Mesenchymal stem cell (in vitro differentiated cells and primary cell): ENCODE measurements at regions not wholly inside any gene's neighbourhood (a gene's known extent, or its start where the extent isn't known, plus 50 kb on each side); places are given as distances from the start of the nearest gene placed in this dataset.
A peak's percentile ranks its signal among the peaks of the same experiment; 100 is the strongest.

ENCODE experiments used
- DNase-seq: peaks from one replicate; pipeline ENCODE4 v3.0.0-alpha.2; 2013
- H2AFZ ChIP-seq: one replicate; pipeline ENCODE4 v1.6.1; 2013; ENCODE audit warnings: low read depth, mild to moderate bottlenecking, control low read depth, inconsistent platforms, low read length, moderate library complexity
- H2AK5ac ChIP-seq: 2 replicates; pipeline ENCODE4 v1.6.1; 2013; ENCODE audit warnings: low read length, moderate library complexity, mild to moderate bottlenecking, inconsistent platforms; ENCODE audit not compliant: severe bottlenecking
- H2BK120ac ChIP-seq: one replicate; pipeline ENCODE4 v1.6.1; 2013; ENCODE audit warnings: low read depth, mild to moderate bottlenecking, inconsistent platforms, low read length, moderate library complexity
- H2BK12ac ChIP-seq, 2 experiments: one replicate each; pipeline ENCODE4 v1.6.1; 2013; ENCODE audit warnings: inconsistent platforms in 2 of 2, low read length in 2 of 2, mild to moderate bottlenecking in 2 of 2, moderate library complexity in 2 of 2, control low read depth in 1 of 2
- H2BK15ac ChIP-seq: one replicate; pipeline ENCODE4 v1.6.1; 2013; ENCODE audit warnings: mild to moderate bottlenecking, low read depth, inconsistent platforms; ENCODE audit not compliant: poor library complexity, severe bottlenecking
- H2BK5ac ChIP-seq: 2 replicates; pipeline ENCODE4 v1.6.1; 2013; ENCODE audit warnings: low read depth, mild to moderate bottlenecking, low read length, control low read depth, inconsistent platforms; ENCODE audit not compliant: poor library complexity, severe bottlenecking
- H3K14ac ChIP-seq, 2 experiments: one replicate each; pipeline ENCODE4 v1.6.1; 2013; ENCODE audit warnings: inconsistent platforms in 2 of 2, low read length in 2 of 2, control low read depth in 1 of 2, mild to moderate bottlenecking in 1 of 2, moderate library complexity in 1 of 2
- H3K18ac ChIP-seq, 2 experiments: one replicate each; pipeline ENCODE4 v1.6.1; 2013; ENCODE audit warnings: inconsistent platforms in 2 of 2, low read length in 2 of 2, control low read depth in 1 of 2, low read depth in 1 of 2, mild to moderate bottlenecking in 1 of 2
- H3K23ac ChIP-seq, 2 experiments: one replicate each; pipeline ENCODE4 v1.6.1; 2013; ENCODE audit warnings: inconsistent platforms in 2 of 2, low read length in 2 of 2, mild to moderate bottlenecking in 2 of 2, moderate library complexity in 2 of 2, control low read depth in 1 of 2
- H3K27ac ChIP-seq: 2 replicates; pipeline ENCODE4 v1.5.1; 2013; ENCODE audit warnings: mild to moderate bottlenecking, moderate library complexity, low read length, control low read depth, inconsistent platforms; ENCODE audit not compliant: poor library complexity, severe bottlenecking
- H3K27me3 ChIP-seq, 2 experiments: 2 replicates each; pipeline versions ENCODE4 v1.6.1 to v1.7.0; 2013; ENCODE audit warnings: low read length in 2 of 2, mild to moderate bottlenecking in 2 of 2, moderate library complexity in 2 of 2, control low read depth in 1 of 2, inconsistent platforms in 1 of 2; ENCODE audit not compliant: control insufficient read depth in 1 of 2, insufficient read depth in 1 of 2
- H3K36me3 ChIP-seq, 2 experiments: 2 replicates each; pipeline versions ENCODE4 v1.6.1 to v1.7.0; 2013; ENCODE audit warnings: low read length in 2 of 2, control low read depth in 1 of 2, inconsistent platforms in 1 of 2, low read depth in 1 of 2, mild to moderate bottlenecking in 1 of 2; ENCODE audit not compliant: insufficient read depth in 2 of 2, control insufficient read depth in 1 of 2
- H3K4ac ChIP-seq, 2 experiments: one replicate each; pipeline ENCODE4 v1.6.1; 2013; ENCODE audit warnings: inconsistent platforms in 2 of 2, low read length in 2 of 2, mild to moderate bottlenecking in 2 of 2, moderate library complexity in 2 of 2, control low read depth in 1 of 2, low read depth in 1 of 2
- H3K4me1 ChIP-seq: 2 replicates; pipeline ENCODE4 v1.6.1; 2013; ENCODE audit warnings: low read depth, low read length, control low read depth; ENCODE audit not compliant: control insufficient read depth, insufficient read depth
- H3K4me2 ChIP-seq: 2 replicates; pipeline ENCODE4 v1.6.1; 2013; ENCODE audit warnings: low read length, mild to moderate bottlenecking, inconsistent platforms; ENCODE audit not compliant: poor library complexity, severe bottlenecking
- H3K4me3 ChIP-seq, 2 experiments: 2 replicates each; pipeline versions ENCODE4 v1.5.1 to v1.7.0; 2013; ENCODE audit warnings: low read length in 2 of 2, mild to moderate bottlenecking in 2 of 2, control low read depth in 1 of 2, low read depth in 1 of 2; ENCODE audit not compliant: insufficient read depth in 1 of 2
- H3K79me1 ChIP-seq: replicated peaks from 2 replicates; pipeline ENCODE4 v1.6.1; 2013; ENCODE audit warnings: mild to moderate bottlenecking, control low read depth, low read length, inconsistent platforms; ENCODE audit not compliant: poor library complexity, severe bottlenecking
- H3K9ac ChIP-seq: 2 replicates; pipeline ENCODE4 v1.7.0; 2013; ENCODE audit warnings: mild to moderate bottlenecking, low read length, moderate library complexity
- H3K9me3 ChIP-seq: 2 replicates; pipeline ENCODE4 v1.7.0; 2013; ENCODE audit warnings: mild to moderate bottlenecking, low read length; ENCODE audit not compliant: control insufficient read depth
- H4K8ac ChIP-seq: one replicate; pipeline ENCODE4 v1.6.1; 2013; ENCODE audit warnings: inconsistent platforms, mild to moderate bottlenecking, low read length, moderate library complexity
- H4K91ac ChIP-seq: one replicate; pipeline ENCODE4 v1.6.1; 2013; ENCODE audit warnings: mild to moderate bottlenecking, low read length, inconsistent platforms
- WGBS: methylation state at CpG from one replicate; pipeline ENCODE4 v1.1.7; 2013; ENCODE audit warnings: mixed read lengths; 5-methylcytosine and 5-hydroxymethylcytosine counted together

DNA sequence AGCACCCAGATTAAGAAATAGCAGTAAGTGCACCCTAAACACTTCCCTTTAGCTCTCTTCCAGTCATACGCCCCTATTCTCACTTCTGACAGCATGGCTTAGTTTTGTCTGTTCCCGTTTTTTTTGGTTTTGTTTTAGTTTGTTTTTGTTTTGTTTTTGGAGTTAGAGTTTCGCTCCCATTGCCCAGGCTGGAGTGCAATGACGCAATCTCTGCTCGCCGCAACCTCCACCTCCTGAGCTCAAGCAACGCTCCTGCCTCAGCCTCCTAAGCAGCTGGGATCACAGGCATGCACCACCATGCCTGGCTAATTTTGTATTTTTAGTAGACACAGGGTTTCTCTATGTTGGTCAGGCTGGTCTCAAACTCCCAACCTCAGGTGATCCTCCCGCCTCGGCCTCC is 2067.7 kb downstream of the SUCLG1 start:
- no peak overlapping the region for H3K23ac ChIP-seq
- no peak overlapping the region for H3K14ac ChIP-seq
- no peaks in the 10 kb centered on the region for H3K36me3 ChIP-seq
- no peak overlapping the region for H2BK5ac ChIP-seq
- no peak for DNase-seq
- H2BK15ac ChIP-seq = no peak overlapping the region
- H3K4me1 ChIP-seq = no peaks in the 10 kb centered on the region
- no peak overlapping the region for H2AK5ac ChIP-seq
- H3K27me3 ChIP-seq = no peaks in the 10 kb centered on the region
- H2AFZ ChIP-seq = peak overlapping the region; percentile 51
- WGBS = 88% methylated on average over 8 of the region's 9 CpGs
- H2BK120ac ChIP-seq = no peak overlapping the region
- H2BK12ac ChIP-seq = no peak overlapping the region
- H3K9me3 ChIP-seq = peaks cover 9% of the 10 kb centered on the region
- H3K4me2 ChIP-seq = no peak overlapping the region
- H3K9ac ChIP-seq = no peak overlapping the region
- no peak overlapping the region for H3K4me3 ChIP-seq
- no peak overlapping the region for H4K91ac ChIP-seq
- no peak overlapping the region for H3K27ac ChIP-seq
- no peak overlapping the region for H3K18ac ChIP-seq
- H4K8ac ChIP-seq = no peak overlapping the region
- no peak overlapping the region for H3K4ac ChIP-seq
- no peaks in the 10 kb centered on the region for H3K79me1 ChIP-seq

DNA sequence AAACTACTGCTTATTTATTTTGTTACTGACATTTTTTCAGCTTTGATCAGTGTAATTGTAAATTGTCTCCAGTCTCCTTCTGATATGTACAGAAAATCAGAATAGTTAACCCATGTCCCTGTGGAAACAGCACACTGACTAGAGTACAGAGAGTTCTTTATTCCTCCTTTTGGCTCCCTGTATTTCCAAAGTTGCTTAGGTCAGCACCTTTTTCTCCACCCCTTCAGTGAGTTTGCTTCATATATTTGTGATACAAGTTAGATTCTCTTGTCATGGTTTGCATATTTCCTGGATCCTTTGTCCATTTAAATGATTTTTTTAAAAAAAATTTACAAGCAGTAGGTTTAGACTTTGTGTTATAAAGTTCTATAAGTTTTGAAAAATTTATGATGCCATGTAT is 2051.1 kb upstream of the LRRTM1 start:
- Histone ChIP-seq H2BK12ac (no peak overlapping the region), H3K14ac (no peak overlapping the region), H3K4me2 (no peak overlapping the region), H3K9me3 (peaks cover 2% of the 10 kb centered on the region), H3K9ac (no peak overlapping the region), H3K4me3 (no peak overlapping the region), H2AFZ (no peak overlapping the region), H2BK120ac (no peak overlapping the region), H4K8ac (no peak overlapping the region), H3K27me3 (no peaks in the 10 kb centered on the region), H3K27ac (no peak overlapping the region), H4K91ac (no peak overlapping the region), H3K18ac (no peak overlapping the region), H2BK5ac (no peak overlapping the region), H2AK5ac (no peak overlapping the region), H3K23ac (no peak overlapping the region), H3K36me3 (no peaks in the 10 kb centered on the region), H2BK15ac (no peak overlapping the region), H3K4ac (no peak overlapping the region), H3K79me1 (no peaks in the 10 kb centered on the region), H3K4me1 (no peaks in the 10 kb centered on the region)
- DNase-seq = no peak

DNA sequence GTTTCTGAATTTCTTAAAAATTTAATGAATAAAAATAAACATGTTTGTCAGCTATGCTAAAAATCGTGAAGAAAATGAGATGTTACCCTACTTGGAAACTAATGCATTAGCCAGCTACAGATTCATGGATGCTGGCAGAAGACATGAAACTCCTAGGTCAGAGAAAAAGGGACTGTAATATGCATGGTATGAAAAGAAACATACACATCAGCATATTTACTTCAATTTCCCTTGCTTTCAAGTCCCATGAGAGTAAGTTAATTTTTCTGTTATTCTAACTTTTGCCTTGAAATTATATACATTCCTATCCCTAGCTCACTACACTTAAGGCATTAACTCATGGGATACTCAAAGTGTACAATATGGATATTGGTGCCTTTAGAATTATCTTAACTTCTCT is 2041.4 kb upstream of the LRRTM1 start:
- no CpG with 5 or more reads among the region's 1 CpG for whole genome bisulfite sequencing
- peaks cover 2% of the 10 kb centered on the region for H3K4me1 ChIP-seq
- no peaks in the 10 kb centered on the region for H3K27me3 ChIP-seq
- no peak overlapping the region for H3K4me2 ChIP-seq
- no peak overlapping the region for H3K9ac ChIP-seq
- no peak overlapping the region for H2BK15ac ChIP-seq
- no peak overlapping the region for H3K4ac ChIP-seq
- H4K91ac ChIP-seq = no peak overlapping the region
- no peaks in the 10 kb centered on the region for H3K36me3 ChIP-seq
- no peak overlapping the region for H2BK120ac ChIP-seq
- H3K4me3 ChIP-seq = no peak overlapping the region
- no peak overlapping the region for H2BK12ac ChIP-seq
- H3K79me1 ChIP-seq = no peaks in the 10 kb centered on the region
- no peak overlapping the region for H3K27ac ChIP-seq
- no peak for DNase-seq
- no peak overlapping the region for H2AK5ac ChIP-seq
- no peaks in the 10 kb centered on the region for H3K9me3 ChIP-seq
- H4K8ac ChIP-seq = no peak overlapping the region
- H2BK5ac ChIP-seq = no peak overlapping the region
- H3K23ac ChIP-seq = no peak overlapping the region
- no peak overlapping the region for H3K14ac ChIP-seq
- H3K18ac ChIP-seq = no peak overlapping the region
- no peak overlapping the region for H2AFZ ChIP-seq

DNA sequence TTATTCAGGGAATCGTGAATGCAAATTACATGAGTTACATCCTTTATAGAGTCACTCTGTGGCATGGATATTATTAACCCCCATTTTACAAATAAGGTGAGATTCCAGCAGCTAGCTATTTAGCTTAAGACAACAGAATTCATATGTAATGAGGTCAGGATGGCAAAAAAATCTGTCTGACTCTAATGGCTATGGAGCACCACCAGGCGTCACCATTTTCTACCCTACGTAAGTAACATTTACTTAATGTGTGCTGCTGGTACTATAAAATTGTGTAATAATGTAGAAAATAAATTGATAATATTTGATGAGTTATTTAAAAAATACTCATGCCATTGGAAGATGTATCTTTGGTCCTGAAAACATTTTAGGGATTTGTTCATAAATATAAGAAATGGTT is 2040.1 kb upstream of the LRRTM1 start:
- H2BK5ac ChIP-seq = no peak overlapping the region

More for the DNA sequence above, 2040.1 kb upstream of the LRRTM1 start:
- no peaks in the 10 kb centered on the region for H3K36me3 ChIP-seq
- no peaks in the 10 kb centered on the region for H3K27me3 ChIP-seq
- no peaks in the 10 kb centered on the region for H3K79me1 ChIP-seq
- H3K18ac ChIP-seq = no peak overlapping the region
- no peak overlapping the region for H2BK120ac ChIP-seq
- H2AK5ac ChIP-seq = no peak overlapping the region
- no peak overlapping the region for H4K91ac ChIP-seq
- H3K4ac ChIP-seq = no peak overlapping the region
- no peak overlapping the region for H2BK12ac ChIP-seq
- no peak overlapping the region for H3K4me3 ChIP-seq
- no CpG with 5 or more reads among the region's 3 CpGs for whole genome bisulfite sequencing
- H3K4me2 ChIP-seq = no peak overlapping the region
- no peak overlapping the region for H4K8ac ChIP-seq
- H2AFZ ChIP-seq = no peak overlapping the region
- H3K27ac ChIP-seq = no peak overlapping the region
- DNase-seq = peak; percentile 13
- no peak overlapping the region for H3K9ac ChIP-seq
- no peak overlapping the region for H2BK15ac ChIP-seq
- peaks cover 2% of the 10 kb centered on the region for H3K4me1 ChIP-seq
- H3K14ac ChIP-seq = no peak overlapping the region
- no peaks in the 10 kb centered on the region for H3K9me3 ChIP-seq
- H3K23ac ChIP-seq = no peak overlapping the region
